SK-N-MC (cell line): ENCODE measurements at regions not wholly inside any gene's neighbourhood (a gene's known extent, or its start where the extent isn't known, plus 50 kb on each side); places are given as distances from the start of the nearest gene placed in this dataset.

Experiments used
- EZH2 ChIP-seq: fragments of 200-600 bp; sonication (generic); IDR thresholded peaks from one replicate; pipeline ENCODE4 v1.6.1; 2017; ENCODE audit warnings: antibody characterized with exemption
- FOXP2 ChIP-seq: optimal IDR thresholded peaks from 2 replicates; pipeline ENCODE3; 2011; ENCODE audit warnings: mild to moderate bottlenecking, moderate library complexity; ENCODE audit not compliant: insufficient read depth; ENCODE audit errors: extremely low read length, control extremely low read depth
- POLR2AphosphoS5 ChIP-seq: IDR thresholded peaks from 2 replicates; pipeline ENCODE4 v1.6.1; 2012; ENCODE audit warnings: mild to moderate bottlenecking, low read depth, low read length, borderline replicate concordance

DNA sequence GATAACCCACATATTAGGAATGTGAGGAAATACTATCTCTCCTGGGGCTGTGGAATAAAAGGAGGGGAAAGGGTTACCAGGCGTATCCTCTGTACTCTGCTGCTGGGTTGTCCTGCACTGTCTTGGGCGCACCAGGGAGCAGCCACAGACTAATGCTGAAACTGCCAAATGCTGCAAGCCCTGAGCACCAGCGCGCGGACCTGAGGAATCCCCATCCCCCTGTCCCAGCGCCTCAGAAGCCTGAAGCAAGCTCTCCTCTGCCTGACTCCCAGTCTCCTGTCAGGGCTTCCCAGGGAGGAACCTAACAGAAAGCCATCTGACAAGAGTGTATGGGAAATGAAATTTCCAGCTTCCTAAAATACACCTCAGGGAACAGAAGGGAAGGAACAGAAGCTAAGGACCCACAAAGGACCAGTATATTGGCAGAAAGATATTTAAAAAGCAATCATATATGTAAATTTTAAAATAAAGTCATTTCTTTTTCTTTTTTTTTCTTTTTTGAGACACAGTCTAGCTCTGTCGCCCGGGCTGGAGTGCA lies 158.3 kb upstream of the C2CD4B start:
- no peak for TF ChIP-seq POLR2AphosphoS5
- no peak for TF ChIP-seq EZH2
- no peak for TF ChIP-seq FOXP2
